H9 (cell line): ENCODE measurements at regions not wholly inside any gene's neighbourhood (a gene's known extent, or its start where the extent isn't known, plus 50 kb on each side); places are given as distances from the start of the nearest gene placed in this dataset.

Experiments used
- DNase-seq: peaks from one replicate; pipeline ENCODE4 v3.0.0-alpha.2; 2017
- H2AFZ ChIP-seq: one replicate; pipeline ENCODE4 v1.6.1; 2013; ENCODE audit warnings: mild to moderate bottlenecking, low read length, control low read depth, moderate library complexity
- H2AK5ac ChIP-seq: 2 replicates; pipeline ENCODE4 v1.6.1; 2013; ENCODE audit warnings: low read length, control low read depth, mixed read lengths; ENCODE audit not compliant: insufficient read length
- H2BK120ac ChIP-seq: one replicate; pipeline ENCODE4 v1.6.1; 2013; ENCODE audit warnings: low read depth, mild to moderate bottlenecking, low read length, control low read depth, inconsistent platforms; ENCODE audit not compliant: poor library complexity, severe bottlenecking
- H2BK12ac ChIP-seq: 2 replicates; pipeline ENCODE4 v1.6.1; 2013; ENCODE audit warnings: low read length, control low read depth, mixed read lengths, low read depth; ENCODE audit not compliant: insufficient read length
- H2BK15ac ChIP-seq: 2 replicates; pipeline ENCODE4 v1.6.1; 2013; ENCODE audit warnings: low read depth, low read length, control low read depth
- H2BK20ac ChIP-seq: one replicate; pipeline ENCODE4 v1.6.1; 2013; ENCODE audit warnings: low read depth, mild to moderate bottlenecking, low read length, control low read depth, inconsistent platforms; ENCODE audit not compliant: poor library complexity, severe bottlenecking
- H2BK5ac ChIP-seq: 2 replicates; pipeline ENCODE4 v1.6.1; 2013; ENCODE audit warnings: low read length, control low read depth, mixed read lengths; ENCODE audit not compliant: insufficient read length
- H3K14ac ChIP-seq: 2 replicates; pipeline ENCODE4 v1.6.1; 2013; ENCODE audit warnings: low read length, control low read depth; ENCODE audit not compliant: insufficient read depth
- H3K18ac ChIP-seq: 2 replicates; pipeline ENCODE4 v1.6.1; 2013; ENCODE audit warnings: low read depth, mild to moderate bottlenecking, mixed read lengths, low read length, control low read depth; ENCODE audit not compliant: insufficient read length
- H3K23ac ChIP-seq: 2 replicates; pipeline ENCODE4 v1.6.1; 2013; ENCODE audit warnings: low read length, control low read depth, mixed read lengths, low read depth; ENCODE audit not compliant: insufficient read length
- H3K23me2 ChIP-seq: 2 replicates; pipeline ENCODE4 v1.6.1; 2013; ENCODE audit warnings: low read depth, mild to moderate bottlenecking, mixed read lengths, low read length, control low read depth; ENCODE audit not compliant: insufficient read length, poor library complexity, severe bottlenecking
- H3K27ac ChIP-seq: 2 replicates; pipeline ENCODE4 v1.5.1; 2013; ENCODE audit warnings: low read length, control low read depth, mixed read lengths, low read depth; ENCODE audit not compliant: insufficient read length
- H3K27me3 ChIP-seq: 2 replicates; pipeline ENCODE4 v1.6.1; 2013; ENCODE audit warnings: low read length, control low read depth, inconsistent platforms; ENCODE audit not compliant: insufficient read depth
- H3K4ac ChIP-seq: 2 replicates; pipeline ENCODE4 v1.6.1; 2013; ENCODE audit warnings: low read depth, mild to moderate bottlenecking, control low read depth, inconsistent platforms, low read length, moderate library complexity
- H3K4me1 ChIP-seq: 2 replicates; pipeline ENCODE4 v1.6.1; 2013; ENCODE audit warnings: low read length, control low read depth, inconsistent platforms; ENCODE audit not compliant: insufficient read depth
- H3K4me2 ChIP-seq: 2 replicates; pipeline ENCODE4 v1.6.1; 2013; ENCODE audit warnings: low read length, control low read depth, mixed read lengths; ENCODE audit not compliant: insufficient read length, insufficient read depth
- H3K56ac ChIP-seq: 2 replicates; pipeline ENCODE4 v1.6.1; 2013; ENCODE audit warnings: low read depth, mild to moderate bottlenecking, mixed read lengths, low read length, control low read depth; ENCODE audit not compliant: insufficient read length
- H3K79me1 ChIP-seq: 2 replicates; pipeline ENCODE4 v1.6.1; 2013; ENCODE audit warnings: low read depth, mild to moderate bottlenecking, moderate library complexity, low read length, control low read depth, inconsistent platforms; ENCODE audit not compliant: insufficient read depth, poor library complexity, severe bottlenecking
- H3K79me2 ChIP-seq: 2 replicates; pipeline ENCODE4 v1.6.1; 2013; ENCODE audit warnings: low read length, control low read depth, inconsistent platforms; ENCODE audit not compliant: insufficient read depth
- H3K9ac ChIP-seq: 2 replicates; pipeline ENCODE4 v1.6.1; 2013; ENCODE audit warnings: low read length, control low read depth, mixed read lengths; ENCODE audit not compliant: insufficient read length; ENCODE audit errors: extremely low read depth
- H3K9me3 ChIP-seq: one replicate; pipeline ENCODE4 v1.6.1; 2013; ENCODE audit warnings: low read depth, low read length, inconsistent platforms; ENCODE audit not compliant: control insufficient read depth
- H3T11ph ChIP-seq: one replicate; pipeline ENCODE4 v1.6.1; 2013; ENCODE audit warnings: mild to moderate bottlenecking, low read length, control low read depth, inconsistent platforms
- H4K20me1 ChIP-seq: one replicate; pipeline ENCODE4 v1.6.1; 2013; ENCODE audit not compliant: control insufficient read depth, insufficient read length, insufficient read depth
- H4K5ac ChIP-seq: 2 replicates; pipeline ENCODE4 v1.6.1; 2013; ENCODE audit warnings: low read depth, mild to moderate bottlenecking, mixed read lengths, low read length, control low read depth; ENCODE audit not compliant: insufficient read length
- H4K8ac ChIP-seq: replicated peaks from 2 replicates; pipeline ENCODE4 v1.6.1; 2013; ENCODE audit warnings: low read length, control low read depth, mixed read lengths, low read depth; ENCODE audit not compliant: insufficient read length
- H4K91ac ChIP-seq: 2 replicates; pipeline ENCODE4 v1.6.1; 2013; ENCODE audit warnings: low read depth, mild to moderate bottlenecking, moderate library complexity, mixed read lengths, low read length, control low read depth; ENCODE audit not compliant: insufficient read length
- H3K27ac Mint-ChIP-seq, 3 experiments: 2 replicates in 2 of 3; 3 replicates in 1 of 3; pipeline ENCODE4 v1.8.0; 2020 to 2021; ENCODE audit warnings: mixed read lengths in 3 of 3, mild to moderate bottlenecking in 1 of 3, moderate library complexity in 1 of 3
- H3K27me3 Mint-ChIP-seq: 2 replicates; pipeline ENCODE4 v1.8.0; 2021; ENCODE audit warnings: low read depth, mild to moderate bottlenecking, moderate library complexity, mixed read lengths
- H3K36me3 Mint-ChIP-seq, 3 experiments: 2 replicates in 2 of 3; 3 replicates in 1 of 3; pipeline ENCODE4 v1.8.0; 2020 to 2021; ENCODE audit warnings: low read depth in 3 of 3, mixed read lengths in 3 of 3; ENCODE audit not compliant: insufficient read depth in 1 of 3
- H3K4me1 Mint-ChIP-seq, 2 experiments: 2 replicates each; pipeline ENCODE4 v1.8.0; 2020; ENCODE audit warnings: mixed read lengths in 2 of 2
- H3K4me3 Mint-ChIP-seq, 2 experiments: 2 replicates in 1 of 2; 3 replicates in 1 of 2; pipeline ENCODE4 v1.8.0; 2020 to 2021; ENCODE audit warnings: mild to moderate bottlenecking in 2 of 2, mixed read lengths in 2 of 2, moderate library complexity in 1 of 2
- H3K9me3 Mint-ChIP-seq, 2 experiments: 2 replicates in 1 of 2; 3 replicates in 1 of 2; pipeline ENCODE4 v1.8.0; 2020; ENCODE audit warnings: mild to moderate bottlenecking in 2 of 2, mixed read lengths in 2 of 2, moderate library complexity in 1 of 2
- CTCF ChIP-seq: fragments of 200-600 bp; sonication (generic); conservative IDR thresholded peaks from 3 replicates; pipeline ENCODE4 v1.8.0; 2021; ENCODE audit warnings: antibody characterized with exemption, mild to moderate bottlenecking
- WGBS: extraction: QIAGEN DNeasy Blood & Tissue Kit; methylation state at CpG from one replicate; pipeline ENCODE4 v1.1.7; 2013; ENCODE audit warnings: missing lambda C conversion rate, low lambda C conversion rate, mixed read lengths; ENCODE audit not compliant: insufficient read length; ENCODE audit errors: extremely low coverage; 5-methylcytosine and 5-hydroxymethylcytosine counted together

- H4K91ac ChIP-seq, result no peak overlapping the region
- WGBS, result no CpG with 5 or more reads among the region's 3 CpGs
- H4K8ac ChIP-seq, result no peak overlapping the region
- H2BK120ac ChIP-seq, result no peak overlapping the region
- no peaks in the 10 kb centered on the region for H3K4me1 ChIP-seq
- H3K9me3 Mint-ChIP-seq, result no peaks in the 10 kb centered on the region
- H3K9me3 ChIP-seq, result no peaks in the 10 kb centered on the region
- no peaks in the 10 kb centered on the region for H3K79me2 ChIP-seq
- no peak overlapping the region for H3K9ac ChIP-seq
- no peak overlapping the region for H2BK20ac ChIP-seq
- H3K4me3 Mint-ChIP-seq, result no peak overlapping the region
- H3K4ac ChIP-seq, result no peak overlapping the region
- no peak for TF ChIP-seq CTCF
- no peaks in the 10 kb centered on the region for H3K23me2 ChIP-seq
- H2AK5ac ChIP-seq, result no peak overlapping the region
- DNase-seq, result no peak
- no peak overlapping the region for H3K18ac ChIP-seq
- no peaks in the 10 kb centered on the region for H3K27me3 ChIP-seq
- H4K5ac ChIP-seq, result no peak overlapping the region
- no peak overlapping the region for H3K23ac ChIP-seq
- no peaks in the 10 kb centered on the region for H3K36me3 Mint-ChIP-seq
- no peaks in the 10 kb centered on the region for H3K79me1 ChIP-seq
- H3K56ac ChIP-seq, result no peak overlapping the region
- no peak overlapping the region for H3T11ph ChIP-seq
- no peak overlapping the region for H2BK5ac ChIP-seq
- H3K14ac ChIP-seq, result no peak overlapping the region
- no peak overlapping the region for H2BK15ac ChIP-seq
- H2AFZ ChIP-seq, result no peak overlapping the region
- no peak overlapping the region for H2BK12ac ChIP-seq
- peaks cover 9% of the 10 kb centered on the region in 2 experiments for H3K4me1 Mint-ChIP-seq
- no peak overlapping the region for H3K27ac Mint-ChIP-seq
- no peak overlapping the region for H3K27ac ChIP-seq
- H4K20me1 ChIP-seq, result no peaks in the 10 kb centered on the region
- peaks cover 3% of the 10 kb centered on the region; the same call in 1 of the 2 replicates for H3K27me3 Mint-ChIP-seq
- no peak overlapping the region for H3K4me2 ChIP-seq
Observed at GRCh38 chr1:40921981-40922677, 57.4 kb upstream of the CTPS1 start.
